Spleen (tissue), 7 donors: ENCODE measurements at regions not wholly inside any gene's neighbourhood (a gene's known extent, or its start where the extent isn't known, plus 50 kb on each side); places are given as distances from the start of the nearest gene placed in this dataset.

Experiments used
- CTCF ChIP-seq, 11 experiments: fragments of 200-600 bp in 7 of 11; fragments of 450-650 bp in 4 of 11; sonication (generic) in 4 of 11; IDR thresholded peaks in 8 of 11; conservative IDR thresholded peaks in 3 of 11; 1 replicate in 7 of 11; 2 replicates in 4 of 11; pipeline versions ENCODE4 v1.4.0 to v1.8.0; 2016 to 2021; ENCODE audit warnings: antibody characterized with exemption in 11 of 11, inconsistent platforms in 4 of 11, mild to moderate bottlenecking in 1 of 11
- POLR2A ChIP-seq, 3 donors: fragments of 450-650 bp; IDR thresholded peaks; one replicate each; pipeline ENCODE4 v1.5.1; 2017; ENCODE audit warnings: antibody characterized with exemption in 3 of 3, mild to moderate bottlenecking in 1 of 3
- POLR2AphosphoS5 ChIP-seq, 3 donors: sonication (generic); formaldehyde crosslinking; IDR thresholded peaks; one replicate each; pipeline ENCODE4 v1.5.1; 2017; ENCODE audit warnings: antibody characterized with exemption in 3 of 3
- donor health status: DM: no; HTN: no; CAD: no; lungs with moderate emphysema.
- donor health status: DM: no; HTN: no; CAD: no.
- donor health status: DM: no; HTN: no; CAD: no.

- TF ChIP-seq POLR2A (IDR thresholded peaks at IDR 0.05) (no peak), CTCF (IDR thresholded peaks at IDR 0.05 in 8 of 11, conservative IDR thresholded peaks at IDR 0.05 in 3 of 11) (no peak), POLR2AphosphoS5 (IDR thresholded peaks at IDR 0.05) (no peak)
These were observed 625.8 kb upstream of the B3GAT1 start for GRCh38 chr11:135037828-135038227.
